ENCODE measurements at regions not wholly inside any gene's neighbourhood (a gene's known extent, or its start where the extent isn't known, plus 50 kb on each side); places are given as distances from the start of the nearest gene placed in this dataset.

DNA sequence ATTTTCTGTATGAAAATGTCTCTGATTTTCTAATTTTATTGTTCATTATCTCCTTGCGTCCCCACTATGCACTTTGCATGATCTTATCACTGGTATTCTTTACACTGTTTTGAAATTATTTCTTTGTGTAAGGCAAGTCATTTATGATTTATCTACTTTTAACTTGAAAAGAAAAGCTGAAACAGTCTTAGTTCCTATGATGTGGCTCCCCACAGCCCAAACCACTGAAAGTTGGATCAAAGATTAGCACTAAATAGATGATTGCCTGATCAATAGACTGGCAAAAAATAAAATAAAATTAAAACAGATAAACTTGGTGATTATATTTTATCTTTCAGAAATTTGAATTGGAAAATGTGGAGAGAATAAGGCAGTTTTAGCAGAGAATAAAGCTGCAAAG lies 1101.9 kb downstream of the PCDH9 start:
- TF ChIP-seq, protein P1, sequence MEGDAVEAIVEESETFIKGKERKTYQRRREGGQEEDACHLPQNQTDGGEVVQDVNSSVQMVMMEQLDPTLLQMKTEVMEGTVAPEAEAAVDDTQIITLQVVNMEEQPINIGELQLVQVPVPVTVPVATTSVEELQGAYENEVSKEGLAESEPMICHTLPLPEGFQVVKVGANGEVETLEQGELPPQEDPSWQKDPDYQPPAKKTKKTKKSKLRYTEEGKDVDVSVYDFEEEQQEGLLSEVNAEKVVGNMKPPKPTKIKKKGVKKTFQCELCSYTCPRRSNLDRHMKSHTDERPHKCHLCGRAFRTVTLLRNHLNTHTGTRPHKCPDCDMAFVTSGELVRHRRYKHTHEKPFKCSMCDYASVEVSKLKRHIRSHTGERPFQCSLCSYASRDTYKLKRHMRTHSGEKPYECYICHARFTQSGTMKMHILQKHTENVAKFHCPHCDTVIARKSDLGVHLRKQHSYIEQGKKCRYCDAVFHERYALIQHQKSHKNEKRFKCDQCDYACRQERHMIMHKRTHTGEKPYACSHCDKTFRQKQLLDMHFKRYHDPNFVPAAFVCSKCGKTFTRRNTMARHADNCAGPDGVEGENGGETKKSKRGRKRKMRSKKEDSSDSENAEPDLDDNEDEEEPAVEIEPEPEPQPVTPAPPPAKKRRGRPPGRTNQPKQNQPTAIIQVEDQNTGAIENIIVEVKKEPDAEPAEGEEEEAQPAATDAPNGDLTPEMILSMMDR (IDR thresholded peaks at IDR 0.05) = no peak
- TF ChIP-seq ZFX (IDR thresholded peaks at IDR 0.05; ENCODE audit: borderline replicate concordance) = no peak

Measured in 22Rv1 (cell line).